HCT116 (cell line): ENCODE measurements at regions not wholly inside any gene's neighbourhood (a gene's known extent, or its start where the extent isn't known, plus 50 kb on each side); places are given as distances from the start of the nearest gene placed in this dataset.

Experiments
- ATAC-seq: fragments of 200-7000 bp; cut with Tn5 transposase; 2 replicates; pipeline ENCODE4 v1.9.1; 2020; ENCODE audit warnings: mild to moderate bottlenecking, moderate library complexity
- BruUV-seq: library from RNA; stranded (reverse); fragments of 400-500 nt; replicated peaks from 2 replicates; lab custom pipeline; 2021; lab: Mats Ljungman, UMichigan
- CTCF ChIA-PET: fragments of 300-600 bp; sonication (Branson Sonifier 250); formaldehyde crosslinking; loops from one replicate; lab custom pipeline; 2021; ENCODE audit warnings: antibody characterized with exemption; lab: Charles Lee
- POLR2A ChIA-PET: fragments of 300-600, 350-600 bp; sonication (Branson Sonifier 250); formaldehyde crosslinking; loops from one replicate; lab custom pipeline; 2021; ENCODE audit warnings: antibody characterized with exemption; lab: Charles Lee
- RAD21 ChIA-PET, 2 experiments: fragments of 300-600 bp; sonication (Branson Sonifier 250); formaldehyde crosslinking; loops; one replicate each; lab custom pipeline; 2023; ENCODE audit warnings: low total read pairs in 2 of 2; ENCODE audit not compliant: uncharacterized antibody in 2 of 2, unreplicated experiment in 2 of 2, low non-redundant PET in 1 of 2; lab: Charles Lee
- DNase-seq: peaks from one replicate; pipeline ENCODE4 v3.0.0-alpha.2; 2010; ENCODE audit warnings: low read depth, low spot score
- H2AFZ ChIP-seq: fragments of 200-600 bp; shearing (Covaris generic), sonication (generic); 2 replicates; pipeline ENCODE4 v1.6.1; 2017; ENCODE audit warnings: low read depth, mixed run types, mixed read lengths, antibody characterized with exemption, low read length; ENCODE audit not compliant: poor library complexity, severe bottlenecking
- H3K27ac ChIP-seq: 2 replicates; pipeline ENCODE4 v1.5.1; 2012; ENCODE audit warnings: low read depth, low read length
- H3K27me3 ChIP-seq: fragments of 200-600 bp; sonication (generic); 2 replicates; pipeline ENCODE4 v1.6.1; 2016; ENCODE audit warnings: mixed run types, low read length, mixed read lengths; ENCODE audit not compliant: insufficient read depth
- H3K36me3 ChIP-seq, 2 experiments: fragments of 200-500 bp in 1 of 2; fragments of 200-600 bp in 1 of 2; sonication (Bioruptor generic) in 1 of 2; sonication (generic) in 1 of 2; 2 replicates each; pipeline versions ENCODE4 v1.5.1 to v1.6.1; 2014 to 2016; ENCODE audit warnings: low read length in 2 of 2, inconsistent platforms in 1 of 2, mixed read lengths in 1 of 2, mixed run types in 1 of 2; ENCODE audit not compliant: insufficient read depth in 2 of 2, control insufficient read depth in 1 of 2
- H3K4me1 ChIP-seq, 2 experiments: fragments of 200-600 bp in 1 of 2; sonication (generic) in 1 of 2; 2 replicates each; pipeline versions ENCODE4 v1.5.1 to v1.6.1; 2012 to 2017; ENCODE audit warnings: low read length in 2 of 2, inconsistent platforms in 1 of 2, mild to moderate bottlenecking in 1 of 2, mixed read lengths in 1 of 2, mixed run types in 1 of 2, moderate library complexity in 1 of 2; ENCODE audit not compliant: insufficient read depth in 2 of 2, control insufficient read depth in 1 of 2
- H3K4me2 ChIP-seq: fragments of 200-600 bp; sonication (generic); 2 replicates; pipeline ENCODE4 v1.6.1; 2017; ENCODE audit warnings: mixed run types, low read length, mixed read lengths
- H3K4me3 ChIP-seq, 2 experiments: fragments of 200-600 bp in 1 of 2; sonication (generic) in 1 of 2; replicated peaks in 1 of 2; 2 replicates each; pipeline ENCODE4 v1.5.1; 2011 to 2016; ENCODE audit warnings: low read length in 2 of 2, control low read depth in 1 of 2, low read depth in 1 of 2, mild to moderate bottlenecking in 1 of 2, mixed read lengths in 1 of 2, mixed run types in 1 of 2
- H3K79me2 ChIP-seq: fragments of 200-600 bp; sonication (generic); 2 replicates; pipeline ENCODE4 v1.6.1; 2017; ENCODE audit warnings: mild to moderate bottlenecking, mixed run types, low read length, moderate library complexity, mixed read lengths; ENCODE audit not compliant: insufficient read depth
- H3K9ac ChIP-seq: fragments of 200-600 bp; sonication (generic); 2 replicates; pipeline ENCODE4 v1.6.1; 2016; ENCODE audit warnings: low read length, mixed read lengths
- H3K9me2 ChIP-seq: fragments of 200-600 bp; sonication (generic), shearing (Covaris generic); 2 replicates; pipeline ENCODE4 v1.6.1; 2017; ENCODE audit warnings: mixed run types, mild to moderate bottlenecking, moderate library complexity; ENCODE audit not compliant: insufficient read depth
- H3K9me3 ChIP-seq, 2 experiments: fragments of 200-500 bp in 1 of 2; fragments of 200-600 bp in 1 of 2; sonication (Bioruptor generic) in 1 of 2; sonication (generic) in 1 of 2; 2 replicates each; pipeline ENCODE4 v1.6.1; 2014 to 2017; ENCODE audit warnings: low read length in 2 of 2, mixed read lengths in 2 of 2, inconsistent platforms in 1 of 2, low read depth in 1 of 2, mild to moderate bottlenecking in 1 of 2, mixed run types in 1 of 2, moderate library complexity in 1 of 2; ENCODE audit not compliant: control insufficient read depth in 1 of 2, insufficient read depth in 1 of 2
- H4K20me1 ChIP-seq: fragments of 200-600 bp; sonication (generic), shearing (Covaris generic); 2 replicates; pipeline ENCODE4 v1.6.1; 2017; ENCODE audit warnings: mixed run types, mild to moderate bottlenecking, moderate library complexity; ENCODE audit not compliant: insufficient read depth
- ATF3 ChIP-seq: IDR thresholded peaks from 2 replicates; pipeline ENCODE4 v1.6.1; 2012
- CBX3 ChIP-seq: IDR thresholded peaks from 2 replicates; pipeline ENCODE4 v1.6.1; 2012; ENCODE audit warnings: low read depth
- CTCF ChIP-seq, 3 experiments: fragments of 200-600 bp in 1 of 3; sonication (generic) in 1 of 3; IDR thresholded peaks in 2 of 3; conservative IDR thresholded peaks in 1 of 3; 2 replicates each; pipeline ENCODE4 v1.5.1; 2012 to 2017; ENCODE audit warnings: low read depth in 2 of 3, low read length in 2 of 3, antibody characterized with exemption in 1 of 3, borderline replicate concordance in 1 of 3, control low read depth in 1 of 3, mild to moderate bottlenecking in 1 of 3, mixed read lengths in 1 of 3, mixed run types in 1 of 3, moderate library complexity in 1 of 3; ENCODE audit not compliant: insufficient read depth in 1 of 3
- EGR1 ChIP-seq: IDR thresholded peaks from 2 replicates; pipeline ENCODE4 v1.6.1; 2012; ENCODE audit warnings: low read depth
- EZH2 ChIP-seq: fragments of 200-600 bp; sonication (generic); IDR thresholded peaks from 2 replicates; pipeline ENCODE4 v1.6.1; 2017; ENCODE audit warnings: antibody characterized with exemption, mixed run types
- FOSL1 ChIP-seq: IDR thresholded peaks from 2 replicates; pipeline ENCODE4 v1.6.1; 2012; ENCODE audit warnings: low read depth
- JUND ChIP-seq: IDR thresholded peaks from 2 replicates; pipeline ENCODE4 v1.6.1; 2012
- MAX ChIP-seq: IDR thresholded peaks from 2 replicates; pipeline ENCODE4 v1.6.1; 2012
- POLR2A ChIP-seq: IDR thresholded peaks from 2 replicates; pipeline ENCODE4 v1.7.0; 2011; ENCODE audit warnings: borderline replicate concordance; ENCODE audit not compliant: insufficient read depth, insufficient read length; ENCODE audit errors: extremely low read depth
- RAD21 ChIP-seq: IDR thresholded peaks from 2 replicates; pipeline ENCODE4 v1.6.1; 2012; ENCODE audit warnings: low read depth, mild to moderate bottlenecking
- REST ChIP-seq: IDR thresholded peaks from 2 replicates; pipeline ENCODE4 v1.6.1; 2012; ENCODE audit warnings: low read depth
- SIN3A ChIP-seq: IDR thresholded peaks from 2 replicates; pipeline ENCODE4 v1.6.1; 2012; ENCODE audit warnings: low read depth
- SP1 ChIP-seq: IDR thresholded peaks from 2 replicates; pipeline ENCODE4 v1.6.1; 2012; ENCODE audit warnings: low read depth
- SRF ChIP-seq: IDR thresholded peaks from 2 replicates; pipeline ENCODE4 v1.6.1; 2012; ENCODE audit warnings: low read depth
- TCF7L2 ChIP-seq: IDR thresholded peaks from 2 replicates; pipeline ENCODE4 v1.7.0; 2011; ENCODE audit warnings: borderline replicate concordance, inconsistent platforms; ENCODE audit not compliant: insufficient read depth, insufficient read length; ENCODE audit errors: extremely low read depth
- YY1 ChIP-seq: IDR thresholded peaks from 2 replicates; pipeline ENCODE4 v1.6.1; 2011; ENCODE audit warnings: low read length, low read depth, moderate library complexity, mild to moderate bottlenecking; ENCODE audit not compliant: insufficient replicate concordance; ENCODE audit errors: extremely low read depth
- ZBTB33 ChIP-seq: IDR thresholded peaks from 2 replicates; pipeline ENCODE4 v1.6.1; 2011; ENCODE audit warnings: mild to moderate bottlenecking, low read length, moderate library complexity; ENCODE audit not compliant: insufficient replicate concordance; ENCODE audit errors: extremely low read depth
- ZFX ChIP-seq: fragments of 450-650 bp; IDR thresholded peaks from 2 replicates; pipeline ENCODE4 v1.6.1; 2017
- intact Hi-C: fragments of 100-400 bp; cut with micrococcal nuclease; formaldehyde crosslinking; loops from 2 replicates; pipeline ENCODE4 v1.10.0; 2022

- H3K4me1 ChIP-seq, result no peaks in the 10 kb centered on the region
- H3K4me2 ChIP-seq, result no peak overlapping the region
- H3K4me3 ChIP-seq, result no peak overlapping the region
- H3K27ac ChIP-seq, result no peak overlapping the region
- no peak overlapping the region for H2AFZ ChIP-seq
- H3K79me2 ChIP-seq, result no peaks in the 10 kb centered on the region
- ChIA-PET CTCF (no interaction called here), POLR2A (no interaction called here), RAD21 (no interaction called here)
- no peaks in the 10 kb centered on the region for H3K9me2 ChIP-seq
- no peaks in the 10 kb centered on the region for H3K27me3 ChIP-seq
- no peaks in the 10 kb centered on the region for H3K36me3 ChIP-seq
- no peaks in the 10 kb centered on the region for H3K9me3 ChIP-seq
- no TSS peak for BruUV-seq
- DNase-seq, result no peak
- TF ChIP-seq SIN3A, result no peak
- TF ChIP-seq CBX3, result no peak
- TF ChIP-seq ZFX, result no peak
- no peak for TF ChIP-seq ZBTB33
- TF ChIP-seq POLR2A, result no peak
- no peak for TF ChIP-seq ATF3
- TF ChIP-seq FOSL1, result no peak
- TF ChIP-seq MAX, result no peak
- no peak for TF ChIP-seq TCF7L2
- TF ChIP-seq SP1, result no peak
- TF ChIP-seq JUND, result no peak
- no peak for TF ChIP-seq EZH2
- no peak for TF ChIP-seq SRF
- TF ChIP-seq RAD21, result no peak
- no peak for TF ChIP-seq CTCF (IDR thresholded peaks at IDR 0.05 in 2 of 3, conservative IDR thresholded peaks at IDR 0.05 in 1 of 3; ENCODE audit: borderline replicate concordance in 1 of 3, insufficient read depth in 1 of 3, low read depth in 2 of 3, low read length in 2 of 3)
- TF ChIP-seq EGR1, result no peak
- TF ChIP-seq YY1, result no peak
- TF ChIP-seq REST, result no peak
- no peak overlapping the region for H3K9ac ChIP-seq
- intact Hi-C loops, result no loop called here
- no peaks in the 10 kb centered on the region for H4K20me1 ChIP-seq
- no peak for ATAC-seq
Measured at GRCh38 chr5:33322632-33323031, 118.1 kb upstream of the TARS1 start.
